Testis (tissue), 2 donors: ENCODE measurements at regions not wholly inside any gene's neighbourhood (a gene's known extent, or its start where the extent isn't known, plus 50 kb on each side); places are given as distances from the start of the nearest gene placed in this dataset.

Source experiments
- DNase-seq: peaks from one replicate; pipeline ENCODE4 v3.0.0-alpha.2; 2019
- H3K27ac ChIP-seq, 2 donors: fragments of 200-600 bp; sonication (generic); one replicate each; pipeline ENCODE4 v1.5.1; 2019
- H3K27me3 ChIP-seq: fragments of 200-600 bp; sonication (generic); one replicate; pipeline ENCODE4 v1.5.1; 2019
- H3K36me3 ChIP-seq: fragments of 200-600 bp; sonication (generic); one replicate; pipeline ENCODE4 v1.5.1; 2017; ENCODE audit warnings: low read depth; ENCODE audit errors: missing control alignments
- H3K4me1 ChIP-seq: fragments of 200-600 bp; sonication (generic); one replicate; pipeline ENCODE4 v1.5.1; 2019
- H3K4me3 ChIP-seq, 2 donors: fragments of 200-600 bp; sonication (generic); one replicate each; pipeline ENCODE4 v1.5.1; 2017 to 2019
- H3K9me3 ChIP-seq: fragments of 200-600 bp; sonication (generic); one replicate; pipeline ENCODE4 v1.5.1; 2017
- CTCF ChIP-seq, 3 experiments: fragments of 450-650 bp in 2 of 3; fragments of 200-600 bp in 1 of 3; sonication (generic) in 1 of 3; IDR thresholded peaks; one replicate each; pipeline ENCODE4 v1.5.1; 2016 to 2019; ENCODE audit warnings: antibody characterized with exemption in 3 of 3, mild to moderate bottlenecking in 2 of 3, moderate library complexity in 1 of 3
- POLR2A ChIP-seq: fragments of 450-650 bp; IDR thresholded peaks from one replicate; pipeline ENCODE4 v1.6.1; 2017; ENCODE audit warnings: antibody characterized with exemption, mild to moderate bottlenecking, moderate library complexity
- WGBS, 2 donors: methylation state at CpG; one replicate each; pipeline ENCODE4 v1.1.5; 2018; 5-methylcytosine and 5-hydroxymethylcytosine counted together
- intact Hi-C: fragments of 100-400 bp; cut with DNase I; formaldehyde crosslinking; loops from one replicate; pipeline ENCODE4 v1.15.1; 2023; ENCODE audit warnings: low total_unique reads

GRCh38 chr1:30650968-30651320 is 72.4 kb downstream of the MATN1 start:
- H3K27ac ChIP-seq: no peak overlapping the region
- no peaks in the 10 kb centered on the region for H3K9me3 ChIP-seq
- H3K4me1 ChIP-seq: no peaks in the 10 kb centered on the region
- no peaks in the 10 kb centered on the region for H3K36me3 ChIP-seq
- DNase-seq: no peak
- no peak overlapping the region for H3K4me3 ChIP-seq
- WGBS, 2 donors: 26 to 46% methylated on average over 7 of the region's 7 CpGs
- no peak for TF ChIP-seq CTCF (IDR thresholded peaks at IDR 0.05)
- TF ChIP-seq POLR2A: no peak
- no peaks in the 10 kb centered on the region for H3K27me3 ChIP-seq
- intact Hi-C loops: no loop called here

GRCh38 chr1:30650038-30650967 is 73.1 kb downstream of the MATN1 start:
- no peak for TF ChIP-seq POLR2A
- TF ChIP-seq CTCF (IDR thresholded peaks at IDR 0.05): no peak
- H3K4me3 ChIP-seq: no peak overlapping the region
- no peaks in the 10 kb centered on the region for H3K27me3 ChIP-seq
- H3K36me3 ChIP-seq: no peaks in the 10 kb centered on the region
- intact Hi-C loops: no loop called here
- no peak overlapping the region for H3K27ac ChIP-seq
- H3K4me1 ChIP-seq: no peaks in the 10 kb centered on the region
- 45 to 62% methylated on average over 13 of the region's 13 CpGs for WGBS, 2 donors
- no peaks in the 10 kb centered on the region for H3K9me3 ChIP-seq
- DNase-seq: no peak

GRCh38 chr1:30649321-30649991 is 73.9 kb downstream of the MATN1 start:
- H3K27ac ChIP-seq: no peak overlapping the region
- no peak for DNase-seq
- intact Hi-C loops: no loop called here
- H3K9me3 ChIP-seq: no peaks in the 10 kb centered on the region
- no peaks in the 10 kb centered on the region for H3K4me1 ChIP-seq
- H3K36me3 ChIP-seq: no peaks in the 10 kb centered on the region
- H3K4me3 ChIP-seq: no peak overlapping the region
- whole genome bisulfite sequencing, 2 donors: 81% methylated on average over 8 of the region's 8 CpGs
- no peak for TF ChIP-seq POLR2A
- H3K27me3 ChIP-seq: no peaks in the 10 kb centered on the region

- Histone ChIP-seq H3K27ac (no peak overlapping the region), H3K27me3 (no peaks in the 10 kb centered on the region), H3K4me1 (no peaks in the 10 kb centered on the region), H3K4me3 (no peak overlapping the region), H3K36me3 (no peaks in the 10 kb centered on the region), H3K9me3 (no peaks in the 10 kb centered on the region)
- no peak for TF ChIP-seq POLR2A
- TF ChIP-seq CTCF (IDR thresholded peaks at IDR 0.05): no peak
- intact Hi-C loops: no loop called here
- DNase-seq: no peak
- 90% methylated on average over 9 of the region's 9 CpGs for WGBS, 2 donors
These were observed 74.9 kb downstream of the MATN1 start for GRCh38 chr1:30648408-30649000.

GRCh38 chr1:30645807-30646206 is 77.6 kb downstream of the MATN1 start:
- Histone ChIP-seq H3K4me3 (no peak overlapping the region), H3K27me3 (no peaks in the 10 kb centered on the region), H3K27ac (no peak overlapping the region), H3K36me3 (no peaks in the 10 kb centered on the region), H3K9me3 (no peaks in the 10 kb centered on the region), H3K4me1 (no peaks in the 10 kb centered on the region)
- no peak for DNase-seq
- 86 to 88% methylated on average over 3 of the region's 3 CpGs for WGBS, 2 donors
- TF ChIP-seq POLR2A (no peak), CTCF (IDR thresholded peaks at IDR 0.05) (no peak)
- intact Hi-C loops: no loop called here
